ENCODE measurements at regions not wholly inside any gene's neighbourhood (a gene's known extent, or its start where the extent isn't known, plus 50 kb on each side); places are given as distances from the start of the nearest gene placed in this dataset.

GRCh38 chr14:49339130-49339529 lies 247.1 kb downstream of the RPS29 start:
- no peak overlapping the region for H3K27ac ChIP-seq
- H3K4me1 ChIP-seq: no peaks in the 10 kb centered on the region
- H3K36me3 ChIP-seq: no peaks in the 10 kb centered on the region
- H3K27me3 ChIP-seq: no peaks in the 10 kb centered on the region
- intact Hi-C loops (cut with DNase I): no loop called here
- no peak for DNase-seq
- no peak for ATAC-seq
- no peaks in the 10 kb centered on the region for H3K9me3 ChIP-seq
- WGBS, 2 donors: 68 to 80% methylated on average over 3 of the region's 3 CpGs
- no peak overlapping the region for H3K4me3 ChIP-seq
- FAIRE-seq: no peak
- no peak for TF ChIP-seq CTCF (IDR thresholded peaks at IDR 0.05)

GRCh38 chr14:49319810-49320209 lies 266.4 kb downstream of the RPS29 start:
- Histone ChIP-seq H3K36me3 (no peaks in the 10 kb centered on the region), H3K9me3 (no peaks in the 10 kb centered on the region), H3K27me3 (no peaks in the 10 kb centered on the region), H3K4me1 (no peaks in the 10 kb centered on the region), H3K27ac (no peak overlapping the region), H3K4me3 (no peak overlapping the region)
- DNase-seq (no peak), FAIRE-seq (no peak), ATAC-seq (no peak)
- no peak for TF ChIP-seq CTCF (IDR thresholded peaks at IDR 0.05)
- intact Hi-C loops (cut with DNase I): no loop called here
- 36 to 43% methylated on average over 3 of the region's 3 CpGs for WGBS, 2 donors

GRCh38 chr14:49315570-49315969 lies 270.6 kb downstream of the RPS29 start:
- FAIRE-seq (no peak), DNase-seq (no peak)
- WGBS, 2 donors: 53 to 66% methylated on average over 4 of the region's 4 CpGs

GRCh38 chr14:49314737-49315136 lies 271.4 kb downstream of the RPS29 start:
- H3K9me3 ChIP-seq: no peaks in the 10 kb centered on the region
- intact Hi-C loops (cut with DNase I): no loop called here
- no peak for TF ChIP-seq CTCF (IDR thresholded peaks at IDR 0.05)
- FAIRE-seq: no peak
- 66 to 73% methylated on average over 3 of the region's 3 CpGs for WGBS, 2 donors
- H3K36me3 ChIP-seq: no peaks in the 10 kb centered on the region
- no peaks in the 10 kb centered on the region for H3K4me1 ChIP-seq
- H3K4me3 ChIP-seq: no peak overlapping the region
- no peaks in the 10 kb centered on the region for H3K27me3 ChIP-seq
- DNase-seq: no peak
- ATAC-seq: no peak
- no peak overlapping the region for H3K27ac ChIP-seq

More at GRCh38 chr14:49315570-49315969, 270.6 kb downstream of the RPS29 start:
- Histone ChIP-seq H3K27me3 (no peaks in the 10 kb centered on the region), H3K4me3 (no peak overlapping the region), H3K36me3 (no peaks in the 10 kb centered on the region), H3K4me1 (no peaks in the 10 kb centered on the region), H3K9me3 (no peaks in the 10 kb centered on the region), H3K27ac (no peak overlapping the region)
- ATAC-seq: no peak
- no peak for TF ChIP-seq CTCF (IDR thresholded peaks at IDR 0.05)
- intact Hi-C loops (cut with DNase I): no loop called here

- H3K36me3 ChIP-seq: no peaks in the 10 kb centered on the region
- no peak for ATAC-seq
- no peak for FAIRE-seq
- H3K27me3 ChIP-seq: no peaks in the 10 kb centered on the region
- TF ChIP-seq CTCF (IDR thresholded peaks at IDR 0.05): no peak
- H3K4me3 ChIP-seq: no peak overlapping the region
- no peak overlapping the region for H3K27ac ChIP-seq
- no peak for DNase-seq
- intact Hi-C loops (cut with DNase I): no loop called here
- H3K9me3 ChIP-seq: no peaks in the 10 kb centered on the region
- H3K4me1 ChIP-seq: no peaks in the 10 kb centered on the region
Observed at GRCh38 chr14:49313108-49313507, 273.1 kb downstream of the RPS29 start.

Data from pancreas (tissue), 10 donors.